HG03558 (cell line): ENCODE measurements at regions not wholly inside any gene's neighbourhood (a gene's known extent, or its start where the extent isn't known, plus 50 kb on each side); places are given as distances from the start of the nearest gene placed in this dataset.

Source experiments
- ATAC-seq: cut with Tn5 transposase; IDR thresholded peaks from one replicate; pipeline ENCODE4 v1.9.1; 2021; ENCODE audit warnings: moderate number of reproducible peaks; ENCODE audit not compliant: unreplicated experiment; ENCODE audit errors: extremely low read depth

DNA sequence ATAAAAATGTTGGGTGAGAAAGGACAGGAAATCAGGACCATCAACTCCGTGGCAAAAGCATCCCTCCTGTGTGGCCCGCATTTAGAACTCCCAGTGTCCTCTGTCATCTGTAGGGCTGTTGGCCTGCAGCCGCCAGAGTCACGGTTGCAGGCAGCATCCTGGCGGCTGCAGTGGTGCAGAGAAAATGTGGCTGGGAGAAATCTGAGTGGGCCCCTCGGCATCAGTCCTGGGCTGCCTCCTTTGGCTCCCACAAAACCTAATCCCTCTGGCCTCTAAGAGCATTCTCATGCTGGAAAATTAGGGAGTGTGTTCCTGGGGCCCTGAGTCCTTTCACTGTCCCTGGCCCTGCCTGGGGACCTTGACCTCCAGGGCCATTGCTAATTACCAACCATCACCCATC, 121.9 kb downstream of the WT1 start:
- no peak for ATAC-seq

DNA sequence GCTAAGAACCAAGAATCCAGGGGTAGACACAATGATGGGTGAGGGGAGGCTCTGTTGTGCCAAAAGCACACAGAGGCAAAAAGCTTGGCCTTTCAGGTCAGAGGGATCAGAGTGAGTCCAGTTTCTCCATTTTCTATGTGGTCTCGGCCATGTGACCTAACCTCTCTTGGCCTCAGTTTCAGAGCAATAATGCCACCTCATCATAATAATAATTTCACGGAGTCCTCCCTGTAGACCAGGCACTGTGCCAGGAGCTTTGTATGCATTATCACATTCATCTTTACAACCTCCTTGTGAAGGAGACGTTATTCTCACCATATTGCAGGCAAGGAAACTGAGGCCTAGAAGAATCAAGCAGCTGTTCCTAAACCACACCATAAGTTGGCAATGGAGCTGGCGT, 120.2 kb downstream of the WT1 start:
- ATAC-seq: no peak

DNA sequence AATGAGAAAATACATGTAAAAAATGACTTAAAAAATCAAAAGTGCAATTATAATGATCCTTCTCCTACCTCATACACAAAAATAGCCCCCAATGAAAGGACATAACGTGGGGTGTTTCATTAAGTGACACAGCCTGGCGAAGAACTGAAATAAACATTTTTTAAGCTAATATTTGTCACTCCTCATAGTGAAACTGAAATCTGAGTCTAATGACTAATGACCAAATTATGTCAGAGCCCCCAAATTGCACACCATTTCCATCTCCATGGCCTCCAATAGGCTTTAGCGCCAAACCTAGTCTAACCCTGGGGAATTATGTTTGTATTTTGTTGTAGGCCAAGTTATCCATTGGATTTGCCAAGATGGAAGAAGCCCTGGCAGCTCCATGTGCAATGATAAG, 119.1 kb downstream of the WT1 start:
- ATAC-seq: no peak

DNA sequence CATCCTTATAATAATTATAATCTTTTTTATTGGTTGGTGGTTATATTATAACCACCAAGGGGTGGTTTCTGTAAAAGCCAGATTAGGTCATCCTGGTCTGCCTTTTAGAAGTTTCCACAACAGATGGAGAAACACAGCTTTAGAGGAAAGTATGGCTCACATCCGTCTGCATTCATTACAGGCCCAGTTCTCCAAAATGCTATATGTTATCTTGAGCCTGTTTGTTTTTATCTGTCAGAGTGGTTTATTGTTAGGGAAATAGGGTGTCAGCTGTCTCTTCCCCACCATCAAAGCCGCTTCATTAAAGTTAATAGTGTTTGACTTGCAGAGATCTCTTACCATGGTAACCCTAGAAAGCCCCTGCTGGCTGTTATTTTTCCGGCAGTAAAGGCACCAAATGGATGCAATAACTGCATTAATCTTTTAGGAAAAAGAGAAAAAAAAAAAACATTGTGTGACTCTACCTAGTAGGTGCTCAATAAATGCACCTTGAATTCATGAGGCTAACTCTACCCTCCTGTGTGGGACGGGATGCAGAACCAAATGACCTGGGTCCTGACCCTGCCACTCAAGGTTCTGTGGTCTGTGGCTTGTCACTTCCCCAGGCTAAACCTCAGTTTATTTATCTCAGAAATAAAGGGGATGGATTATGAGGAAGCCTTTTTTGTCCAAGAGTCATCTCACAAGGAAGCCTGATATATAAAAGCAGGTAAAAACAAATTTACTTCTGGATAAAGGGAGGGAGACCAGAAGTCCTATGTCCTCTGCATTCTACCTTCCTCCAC, 118.3 kb downstream of the WT1 start:
- no peak for ATAC-seq

DNA sequence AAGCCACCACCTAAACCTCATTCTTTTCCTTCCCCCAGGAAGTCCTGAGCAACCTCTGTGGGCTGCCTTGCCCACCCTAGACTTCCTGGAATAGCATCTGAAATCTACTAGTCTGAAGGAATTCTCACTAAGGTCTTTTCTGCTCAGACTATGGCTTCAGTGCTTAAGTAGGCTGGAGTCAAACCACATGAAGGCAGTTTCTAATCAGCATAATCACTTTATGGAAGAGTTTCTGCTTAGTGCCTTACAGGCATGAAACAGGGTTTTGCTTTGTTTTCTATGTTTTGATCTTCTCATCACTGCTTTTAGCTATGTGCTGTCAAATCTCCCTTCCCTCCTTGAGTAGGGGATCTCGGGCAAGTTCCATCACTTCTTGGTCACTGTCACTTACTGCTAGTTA, 117.7 kb downstream of the WT1 start:
- no peak for ATAC-seq

DNA sequence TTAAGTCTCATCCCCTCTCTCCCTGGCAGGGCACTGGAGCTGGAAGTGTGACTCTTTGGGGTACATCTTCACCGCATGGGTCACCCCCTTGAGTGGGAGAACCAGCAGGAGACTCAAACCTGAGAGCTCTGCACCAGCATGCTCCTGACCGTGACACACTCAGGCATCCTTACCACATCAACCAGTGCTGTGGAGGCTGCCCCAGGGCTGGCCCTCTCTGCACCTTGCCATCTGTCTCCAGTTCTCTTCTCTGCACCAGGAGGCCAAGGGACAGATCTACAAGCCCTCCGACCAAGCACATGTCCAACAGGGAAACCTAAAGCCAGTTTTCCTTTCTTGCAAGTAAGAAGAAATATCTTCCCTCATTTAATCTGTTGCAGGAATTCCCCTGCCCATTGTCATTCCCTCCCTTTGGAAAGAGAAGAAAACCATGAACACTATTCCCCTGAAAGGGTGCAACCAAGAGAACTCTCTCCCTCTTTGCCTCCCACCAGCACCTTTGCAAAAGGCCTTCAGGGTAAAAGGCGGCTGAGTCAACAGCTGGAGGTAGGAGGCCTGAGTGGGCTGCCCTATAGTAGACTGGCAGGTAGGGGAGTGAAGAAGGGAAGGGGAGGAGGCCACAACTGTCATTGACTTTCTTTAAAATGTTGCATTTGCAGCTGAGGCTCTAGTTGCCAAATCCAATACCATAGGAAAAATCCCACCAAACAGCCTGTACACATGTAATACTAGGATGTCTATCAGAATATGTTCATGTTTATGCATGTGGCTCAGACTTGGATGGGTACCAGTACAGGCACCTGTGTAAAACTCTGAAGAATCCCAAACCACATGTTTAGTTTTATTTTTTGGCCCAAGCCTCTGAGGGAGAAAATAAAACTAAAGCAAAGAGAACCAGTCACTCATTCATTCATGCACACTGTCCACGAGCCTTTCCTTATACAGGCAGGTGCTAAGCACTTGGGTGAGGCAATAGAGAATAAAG, 117.0 kb downstream of the WT1 start:
- ATAC-seq: no peak

DNA sequence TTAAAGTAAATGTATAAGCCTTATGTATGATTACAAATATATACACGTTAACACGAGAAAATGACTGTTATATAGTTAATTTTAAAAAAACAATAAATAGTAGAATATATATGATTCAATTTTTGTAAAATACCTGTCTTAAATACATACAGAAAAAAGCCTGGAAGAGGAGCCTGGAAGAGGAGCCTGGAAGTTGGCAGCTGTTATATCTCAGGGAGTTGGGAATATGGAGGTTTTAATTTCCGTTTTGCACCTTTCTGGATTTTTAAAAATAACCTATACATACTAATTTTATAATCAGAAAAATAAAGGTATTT, 111.6 kb downstream of the WT1 start:
- ATAC-seq: no peak

DNA sequence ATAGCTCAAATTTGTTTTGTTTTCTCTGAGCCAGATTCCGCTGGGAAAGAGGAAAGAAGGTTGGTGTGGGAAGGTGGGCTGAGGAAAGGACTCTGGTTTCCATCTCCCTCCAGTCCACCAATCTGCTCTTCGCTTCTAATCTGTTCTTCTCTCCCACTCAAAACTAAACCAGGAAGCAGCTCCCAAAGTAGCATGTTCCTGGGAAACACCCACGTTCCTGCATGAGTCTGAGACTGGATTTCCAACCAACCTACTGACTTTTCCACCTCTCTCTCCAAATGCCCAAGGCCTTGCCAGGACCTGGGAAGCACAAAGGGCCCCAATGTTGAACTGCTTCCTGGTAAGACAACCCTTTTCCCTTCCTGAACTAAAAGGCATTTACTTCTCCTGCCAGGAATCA, 110.2 kb downstream of the WT1 start:
- ATAC-seq: no peak

DNA sequence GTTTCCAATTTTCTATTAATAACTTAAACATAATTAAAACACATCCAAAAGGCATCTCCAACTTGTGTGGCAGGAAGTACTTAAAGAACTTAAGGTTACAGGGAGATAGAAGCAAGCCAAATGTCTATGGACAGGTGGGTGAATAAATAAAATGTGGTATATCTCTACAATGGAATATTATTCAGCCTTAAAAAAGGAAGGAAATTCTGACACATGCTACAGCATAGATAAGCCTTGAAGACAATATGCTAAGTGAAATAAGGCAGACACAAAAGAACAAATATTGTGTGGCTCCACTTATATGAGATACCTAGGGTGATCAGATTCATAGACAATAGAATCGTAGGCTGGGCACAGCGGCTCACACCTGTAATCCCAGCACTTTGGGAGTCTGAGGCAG, 109.6 kb downstream of the WT1 start:
- ATAC-seq: no peak

DNA sequence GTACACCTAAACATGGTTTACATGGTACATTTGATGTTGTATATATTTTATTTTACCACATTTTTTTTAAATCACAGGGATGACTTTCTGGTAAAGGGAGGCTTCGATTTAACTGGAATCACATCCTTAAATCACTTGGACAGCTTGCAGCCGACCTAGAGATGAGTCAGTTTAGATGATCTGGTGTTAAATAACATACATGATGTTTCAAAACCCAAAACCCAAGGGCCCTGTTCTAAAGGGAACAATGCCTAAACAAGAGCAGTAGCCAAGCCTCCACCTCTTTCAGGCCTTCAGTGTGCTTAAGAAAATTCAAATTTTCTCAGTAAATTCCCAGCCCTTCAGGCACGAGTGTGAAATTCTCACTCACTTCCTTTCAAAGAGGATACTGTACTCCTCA, 108.8 kb downstream of the WT1 start:
- no peak for ATAC-seq

DNA sequence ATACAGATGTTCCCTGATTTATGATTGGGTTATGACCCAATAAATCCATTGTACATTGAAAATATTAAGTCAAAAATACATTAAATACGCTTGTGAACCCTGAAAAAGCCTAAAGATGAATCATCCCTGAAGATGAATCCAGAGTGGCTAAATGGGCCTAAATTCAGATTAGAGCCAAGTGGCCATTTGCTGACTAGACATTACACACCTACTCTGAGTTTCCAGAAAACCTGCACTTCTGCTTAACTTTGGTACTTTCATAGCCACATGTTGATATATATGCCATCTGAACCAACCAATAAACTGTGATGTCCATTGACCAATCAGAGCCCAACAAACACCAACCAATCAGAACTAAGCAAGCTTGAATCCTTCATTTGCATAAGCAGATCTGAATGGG, 106.9 kb downstream of the WT1 start:
- ATAC-seq: no peak

DNA sequence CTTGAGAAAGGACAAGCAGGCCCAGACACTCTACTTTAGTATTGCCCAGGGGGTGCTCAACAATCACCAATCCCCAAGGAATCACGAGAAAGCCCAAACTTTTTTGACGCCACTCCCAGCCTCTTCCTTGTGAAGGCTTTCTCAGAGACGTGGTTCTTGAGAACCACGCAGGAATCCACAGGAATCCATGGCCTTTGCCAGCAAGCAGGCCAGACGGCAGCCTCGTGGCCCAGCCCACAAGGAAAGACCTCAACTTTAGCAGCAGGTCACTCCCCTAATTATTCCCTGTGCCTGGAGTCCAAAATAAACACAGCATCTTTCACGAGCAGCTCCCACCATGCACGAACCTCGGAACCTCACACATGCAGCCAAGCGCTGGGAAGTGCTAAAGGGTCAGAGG, 104.2 kb downstream of the WT1 start:
- no peak for ATAC-seq

DNA sequence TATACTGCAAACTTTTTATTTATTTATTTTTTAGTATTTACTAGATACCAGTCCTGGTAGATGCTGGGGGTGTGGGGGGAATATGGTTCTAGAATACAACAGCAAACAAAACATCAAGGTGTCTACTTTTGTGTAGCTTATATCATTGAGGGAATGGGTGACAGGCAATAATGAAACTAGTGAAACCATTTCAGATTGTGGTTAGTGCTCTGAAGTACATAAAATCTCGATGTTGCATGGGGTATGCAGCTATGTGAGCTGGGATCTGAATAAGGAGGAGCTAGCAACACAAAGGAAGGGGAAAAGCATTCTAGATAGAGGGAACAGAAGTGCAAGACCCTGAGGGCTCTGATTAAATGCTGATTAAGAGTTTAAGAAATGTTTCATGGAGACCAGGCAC, 103.5 kb downstream of the WT1 start:
- ATAC-seq: no peak

DNA sequence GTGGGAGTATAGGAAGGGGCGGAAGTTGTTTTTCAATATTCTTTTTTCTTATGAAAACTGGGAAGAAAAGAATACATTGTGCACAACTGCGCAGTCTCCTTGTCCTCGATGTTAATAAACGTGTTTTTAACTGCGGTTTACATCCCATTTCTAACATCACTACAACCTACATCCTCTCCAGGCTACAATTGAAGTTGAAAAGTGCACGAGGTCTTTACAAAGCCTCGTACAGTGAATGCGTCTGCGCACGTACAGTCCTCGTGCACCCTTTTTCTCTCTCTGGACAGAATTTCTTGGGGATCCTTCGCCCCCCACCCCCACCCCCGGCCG, 102.4 kb downstream of the WT1 start:
- no peak for ATAC-seq

DNA sequence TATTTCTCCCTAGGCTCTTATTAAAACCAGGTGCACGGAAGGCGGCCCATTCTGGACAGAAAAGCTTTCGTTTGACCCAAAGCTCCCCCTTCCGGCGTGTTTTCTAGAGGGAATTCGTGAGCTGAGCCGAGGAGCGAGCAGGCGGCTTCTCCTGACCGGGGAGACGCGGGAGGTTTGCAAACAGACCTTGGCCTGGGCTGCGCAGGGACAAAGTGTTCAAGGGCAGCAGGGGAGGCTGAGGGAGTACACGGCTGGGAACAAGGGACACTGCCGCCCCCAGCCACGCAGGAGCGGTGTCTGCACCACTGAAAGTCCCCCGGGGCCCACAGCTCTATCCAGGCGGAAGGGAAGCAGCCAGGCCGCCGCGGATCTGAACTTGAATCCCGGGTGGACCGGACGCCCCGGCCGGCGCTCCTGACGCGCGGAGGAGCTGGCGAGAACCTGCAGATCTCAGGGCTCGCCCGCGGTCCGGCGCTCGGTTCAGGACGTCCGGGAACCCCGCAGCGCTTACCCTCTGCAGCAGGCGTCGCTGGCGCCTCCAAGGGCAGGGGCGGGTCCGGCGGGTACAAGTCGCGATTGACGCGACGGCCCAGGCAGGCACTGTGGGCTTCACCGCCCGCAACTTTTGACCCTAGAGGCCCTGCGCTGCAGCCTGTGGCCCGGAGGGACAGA, 101.9 kb downstream of the WT1 start:
- no peak for ATAC-seq

DNA sequence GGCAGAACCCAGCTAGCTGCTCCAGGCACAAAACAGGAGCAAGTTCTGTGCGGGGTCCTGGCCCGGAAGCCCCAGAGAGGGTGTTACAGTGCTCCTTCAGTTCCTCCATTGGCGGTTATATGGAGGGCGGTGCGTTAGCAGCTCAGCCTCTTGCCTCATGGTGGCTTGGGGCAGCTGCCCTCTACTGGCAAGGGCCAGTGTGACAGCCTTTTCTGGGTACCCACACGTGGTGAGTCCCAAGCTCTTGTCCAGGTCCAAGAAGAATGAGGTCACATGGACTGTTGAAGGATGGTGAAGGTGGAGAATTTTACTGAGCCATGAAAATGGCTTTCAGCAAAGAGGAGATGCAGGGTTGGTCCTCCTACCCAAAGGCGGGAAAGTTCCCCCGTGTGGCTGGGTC, 100.5 kb downstream of the WT1 start:
- ATAC-seq: no peak
